ENCODE measurements at regions not wholly inside any gene's neighbourhood (a gene's known extent, or its start where the extent isn't known, plus 50 kb on each side); places are given as distances from the start of the nearest gene placed in this dataset.

GRCh38 chr2:18980786-18981430, 377.5 kb downstream of the OSR1 start:
- Histone ChIP-seq H3K9me3 (no peaks in the 10 kb centered on the region), H3K4me1 (peaks cover 4 to 18% of the 10 kb centered on the region in 2 donors), H3K36me3 (no peaks in the 10 kb centered on the region), H3K27ac (peak overlapping the region in 1 of 2 donors; percentile 23), H3K4me3 (no peak overlapping the region), H3K27me3 (no peaks in the 10 kb centered on the region)
- DNase-seq (ENCODE audit: low spot score in 2 of 2) = no peak
- intact Hi-C loops (cut with DNase I) = loop anchor here (5.0 to 10.0 kb wide), 2 partner anchors 381 to 884 kb away; no protein-coding TSS in a partner anchor
- TF ChIP-seq CTCF (IDR thresholded peaks at IDR 0.05) = no peak

- TF ChIP-seq CTCF (IDR thresholded peaks at IDR 0.05) = no peak
- H3K4me3 ChIP-seq = no peak overlapping the region
- H3K27me3 ChIP-seq = no peaks in the 10 kb centered on the region
- H3K36me3 ChIP-seq = no peaks in the 10 kb centered on the region
- H3K4me1 ChIP-seq = peaks cover 4 to 23% of the 10 kb centered on the region in 2 donors
- intact Hi-C loops (cut with DNase I) = loop anchor here (5.0 to 10.0 kb wide), 2 partner anchors 382 to 885 kb away; no protein-coding TSS in a partner anchor
- no peaks in the 10 kb centered on the region for H3K9me3 ChIP-seq
- DNase-seq (ENCODE audit: low spot score in 2 of 2) = no peak
- peak overlapping the region; percentile 23 to 35 for H3K27ac ChIP-seq
Observed at GRCh38 chr2:18980104-18980785, 378.2 kb downstream of the OSR1 start.

GRCh38 chr2:18977409-18977808, 381.0 kb downstream of the OSR1 start:
- Histone ChIP-seq H3K27me3 (no peaks in the 10 kb centered on the region), H3K4me1 (peaks cover 4 to 23% of the 10 kb centered on the region in 2 donors), H3K27ac (peak overlapping the region; percentile 51 to 74), H3K9me3 (no peaks in the 10 kb centered on the region), H3K36me3 (no peaks in the 10 kb centered on the region), H3K4me3 (no peak overlapping the region)
- intact Hi-C loops (cut with DNase I) = no loop called here
- no peak for TF ChIP-seq CTCF (IDR thresholded peaks at IDR 0.05)
- no peak for DNase-seq (ENCODE audit: low spot score in 2 of 2)

- TF ChIP-seq CTCF (IDR thresholded peaks at IDR 0.05) = no peak
- H3K4me1 ChIP-seq = peaks cover 4 to 23% of the 10 kb centered on the region in 2 donors
- H3K27ac ChIP-seq = peak overlapping the region; percentile 51 to 74
- intact Hi-C loops (cut with DNase I) = no loop called here
- no peak for DNase-seq (ENCODE audit: low spot score in 2 of 2)
- no peaks in the 10 kb centered on the region for H3K27me3 ChIP-seq
- no peaks in the 10 kb centered on the region for H3K36me3 ChIP-seq
- H3K9me3 ChIP-seq = no peaks in the 10 kb centered on the region
- peak overlapping the region in 1 of 2 donors; percentile 28 for H3K4me3 ChIP-seq
Observed at GRCh38 chr2:18976168-18976961, 382.1 kb downstream of the OSR1 start.

- no peaks in the 10 kb centered on the region for H3K27me3 ChIP-seq
- peaks cover 4 to 18% of the 10 kb centered on the region in 2 donors for H3K4me1 ChIP-seq
- no peaks in the 10 kb centered on the region for H3K9me3 ChIP-seq
- intact Hi-C loops (cut with DNase I) = no loop called here
- no peak for DNase-seq (ENCODE audit: low spot score in 2 of 2)
- peak overlapping the region; percentile 51 to 74 for H3K27ac ChIP-seq
- H3K4me3 ChIP-seq = peak overlapping the region in 1 of 2 donors; percentile 28
- TF ChIP-seq CTCF (IDR thresholded peaks at IDR 0.05) = no peak
- H3K36me3 ChIP-seq = no peaks in the 10 kb centered on the region
Observed at GRCh38 chr2:18975506-18976167, 382.8 kb downstream of the OSR1 start.
